MCF 10A (cell line): ENCODE measurements at regions not wholly inside any gene's neighbourhood (a gene's known extent, or its start where the extent isn't known, plus 50 kb on each side); places are given as distances from the start of the nearest gene placed in this dataset.

Source experiments
- BruUV-seq: library from RNA; stranded (reverse); fragments of 400-500 nt; replicated peaks from 2 replicates; lab custom pipeline; 2021; lab: Mats Ljungman, UMichigan
- CTCF ChIA-PET: fragments of 300-600 bp; sonication (Branson Sonifier 250); formaldehyde crosslinking; extraction: SDS; loops from one replicate; lab custom pipeline; 2021; ENCODE audit warnings: antibody characterized with exemption, inconsistent platforms; lab: Yijun Ruan, JAX
- POLR2A ChIA-PET: fragments of 300-600, 350-650 bp; sonication (Branson Sonifier 250); formaldehyde crosslinking; extraction: SDS; loops from one replicate; lab custom pipeline; 2020; ENCODE audit warnings: antibody characterized with exemption, inconsistent platforms; lab: Yijun Ruan, JAX
- DNase-seq: peaks from one replicate; pipeline ENCODE4 v3.0.0-alpha.2; 2018; ENCODE audit not compliant: unreplicated experiment
- H3K27ac Mint-ChIP-seq: one replicate; pipeline ENCODE4 v1.8.0; 2022; ENCODE audit warnings: mild to moderate bottlenecking, low read depth, mixed read lengths; ENCODE audit not compliant: unreplicated experiment
- H3K27me3 Mint-ChIP-seq: one replicate; pipeline ENCODE4 v1.8.0; 2022; ENCODE audit warnings: mixed read lengths; ENCODE audit not compliant: insufficient read depth, unreplicated experiment
- H3K36me3 Mint-ChIP-seq: one replicate; pipeline ENCODE4 v1.8.0; 2022; ENCODE audit warnings: mild to moderate bottlenecking, moderate library complexity, mixed read lengths; ENCODE audit not compliant: insufficient read depth, unreplicated experiment
- H3K4me1 Mint-ChIP-seq: one replicate; pipeline ENCODE4 v1.8.0; 2022; ENCODE audit warnings: mixed read lengths; ENCODE audit not compliant: insufficient read depth, unreplicated experiment
- H3K4me3 Mint-ChIP-seq: one replicate; pipeline ENCODE4 v1.8.0; 2022; ENCODE audit warnings: mild to moderate bottlenecking, moderate library complexity, mixed read lengths; ENCODE audit not compliant: unreplicated experiment
- H3K9me3 Mint-ChIP-seq: one replicate; pipeline ENCODE4 v1.8.0; 2022; ENCODE audit warnings: mixed read lengths; ENCODE audit not compliant: unreplicated experiment
- intact Hi-C: fragments of 100-400 bp; cut with micrococcal nuclease; formaldehyde crosslinking; loops from 2 replicates; pipeline ENCODE4 v1.14.1; 2022
- TF ChIP-seq, protein P1 (sequence below): fragments of 200-600 bp; IDR thresholded peaks from one replicate; pipeline ENCODE4 v1.8.0; 2022; ENCODE audit warnings: antibody characterized with exemption, mild to moderate bottlenecking; ENCODE audit not compliant: unreplicated experiment

DNA sequence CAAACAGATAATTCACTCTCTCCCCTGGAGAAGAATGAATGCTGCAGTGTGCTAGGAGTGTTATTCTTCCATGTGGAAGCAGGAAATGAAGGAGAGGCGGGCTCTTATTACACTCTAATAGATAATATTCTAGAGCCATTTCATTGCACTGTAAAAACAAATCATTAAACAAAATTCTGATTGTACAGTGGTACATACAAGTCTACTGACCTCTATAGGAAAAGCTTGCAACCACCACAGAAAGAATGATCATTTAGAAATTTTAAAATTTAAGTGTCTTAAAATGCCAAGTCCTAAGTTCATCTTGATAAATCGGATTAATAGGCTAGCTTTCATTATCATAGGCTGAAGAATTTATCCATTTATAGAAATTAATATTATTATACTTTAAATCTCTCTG, 960.3 kb upstream of the LRRN3 start:
- CTCF ChIA-PET = interaction anchor here (1.0 kb wide), 1 partner anchor 11 kb away, joined by 4 read pairs; no protein-coding TSS in a partner anchor
- TF ChIP-seq, protein P1, sequence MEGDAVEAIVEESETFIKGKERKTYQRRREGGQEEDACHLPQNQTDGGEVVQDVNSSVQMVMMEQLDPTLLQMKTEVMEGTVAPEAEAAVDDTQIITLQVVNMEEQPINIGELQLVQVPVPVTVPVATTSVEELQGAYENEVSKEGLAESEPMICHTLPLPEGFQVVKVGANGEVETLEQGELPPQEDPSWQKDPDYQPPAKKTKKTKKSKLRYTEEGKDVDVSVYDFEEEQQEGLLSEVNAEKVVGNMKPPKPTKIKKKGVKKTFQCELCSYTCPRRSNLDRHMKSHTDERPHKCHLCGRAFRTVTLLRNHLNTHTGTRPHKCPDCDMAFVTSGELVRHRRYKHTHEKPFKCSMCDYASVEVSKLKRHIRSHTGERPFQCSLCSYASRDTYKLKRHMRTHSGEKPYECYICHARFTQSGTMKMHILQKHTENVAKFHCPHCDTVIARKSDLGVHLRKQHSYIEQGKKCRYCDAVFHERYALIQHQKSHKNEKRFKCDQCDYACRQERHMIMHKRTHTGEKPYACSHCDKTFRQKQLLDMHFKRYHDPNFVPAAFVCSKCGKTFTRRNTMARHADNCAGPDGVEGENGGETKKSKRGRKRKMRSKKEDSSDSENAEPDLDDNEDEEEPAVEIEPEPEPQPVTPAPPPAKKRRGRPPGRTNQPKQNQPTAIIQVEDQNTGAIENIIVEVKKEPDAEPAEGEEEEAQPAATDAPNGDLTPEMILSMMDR = no peak
- intact Hi-C loops = no loop called here
- no TSS peak for BruUV-seq
- POLR2A ChIA-PET = no interaction called here
- no peak overlapping the region for H3K27ac Mint-ChIP-seq
- no peaks in the 10 kb centered on the region for H3K36me3 Mint-ChIP-seq
- no peak for DNase-seq
- no peak overlapping the region for H3K4me3 Mint-ChIP-seq
- H3K27me3 Mint-ChIP-seq = no peaks in the 10 kb centered on the region
- no peaks in the 10 kb centered on the region for H3K9me3 Mint-ChIP-seq
- no peaks in the 10 kb centered on the region for H3K4me1 Mint-ChIP-seq

DNA sequence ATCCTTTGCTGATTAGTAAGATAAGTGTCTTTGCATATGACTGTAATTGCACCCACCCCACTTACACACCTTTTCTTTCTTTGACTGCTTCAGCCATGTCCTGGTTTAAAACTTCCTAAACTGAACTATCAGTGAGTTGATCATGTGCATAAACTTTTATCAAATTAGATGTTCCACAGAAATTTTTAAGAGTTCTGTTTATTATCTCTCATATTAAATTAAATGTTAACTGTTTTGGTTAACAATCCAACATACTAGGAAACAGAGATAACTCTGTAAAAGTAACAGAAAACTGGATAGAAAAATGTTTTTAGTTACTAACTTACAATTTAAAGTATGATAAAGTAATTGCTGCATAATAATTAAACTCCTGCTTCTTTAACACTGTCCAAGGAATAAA, 959.6 kb upstream of the LRRN3 start:
- no peak for DNase-seq
- Mint-ChIP-seq H3K9me3 (no peaks in the 10 kb centered on the region), H3K27me3 (no peaks in the 10 kb centered on the region), H3K36me3 (no peaks in the 10 kb centered on the region), H3K4me3 (no peak overlapping the region), H3K27ac (no peak overlapping the region), H3K4me1 (no peaks in the 10 kb centered on the region)
- TF ChIP-seq, protein P1 = no peak
- BruUV-seq = no TSS peak
- intact Hi-C loops = no loop called here
- CTCF ChIA-PET = no interaction called here
- POLR2A ChIA-PET = no interaction called here

DNA sequence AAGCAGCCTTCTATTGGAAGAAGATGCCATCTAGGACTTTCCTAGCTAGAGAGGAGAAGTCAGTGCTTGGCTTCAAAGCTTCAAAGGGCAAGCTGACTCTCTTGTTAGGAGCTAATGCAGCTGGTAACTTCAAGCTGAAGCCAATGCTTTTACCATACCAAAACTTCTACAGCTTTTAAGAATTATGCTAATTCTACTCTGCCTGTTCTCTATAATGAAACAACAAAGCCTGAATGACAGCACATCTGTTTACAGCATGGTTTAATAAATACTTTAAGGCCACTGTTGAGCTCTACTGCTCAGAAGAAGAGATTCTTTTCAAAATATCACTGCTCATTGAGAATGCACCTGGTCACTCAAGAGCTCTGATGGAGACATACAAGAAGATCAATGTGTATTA, 951.9 kb upstream of the LRRN3 start:
- Mint-ChIP-seq H3K36me3 (peaks cover 6% of the 10 kb centered on the region), H3K4me1 (no peaks in the 10 kb centered on the region), H3K9me3 (no peaks in the 10 kb centered on the region), H3K27ac (no peak overlapping the region), H3K4me3 (no peak overlapping the region), H3K27me3 (no peaks in the 10 kb centered on the region)
- ChIA-PET CTCF (no interaction called here), POLR2A (interaction anchor here (0.7 kb wide), 1 partner anchor 33 kb away, joined by 4 read pairs; no protein-coding TSS in a partner anchor)
- intact Hi-C loops = no loop called here
- no TSS peak for BruUV-seq
- no peak for DNase-seq
- TF ChIP-seq, protein P1 = no peak

DNA sequence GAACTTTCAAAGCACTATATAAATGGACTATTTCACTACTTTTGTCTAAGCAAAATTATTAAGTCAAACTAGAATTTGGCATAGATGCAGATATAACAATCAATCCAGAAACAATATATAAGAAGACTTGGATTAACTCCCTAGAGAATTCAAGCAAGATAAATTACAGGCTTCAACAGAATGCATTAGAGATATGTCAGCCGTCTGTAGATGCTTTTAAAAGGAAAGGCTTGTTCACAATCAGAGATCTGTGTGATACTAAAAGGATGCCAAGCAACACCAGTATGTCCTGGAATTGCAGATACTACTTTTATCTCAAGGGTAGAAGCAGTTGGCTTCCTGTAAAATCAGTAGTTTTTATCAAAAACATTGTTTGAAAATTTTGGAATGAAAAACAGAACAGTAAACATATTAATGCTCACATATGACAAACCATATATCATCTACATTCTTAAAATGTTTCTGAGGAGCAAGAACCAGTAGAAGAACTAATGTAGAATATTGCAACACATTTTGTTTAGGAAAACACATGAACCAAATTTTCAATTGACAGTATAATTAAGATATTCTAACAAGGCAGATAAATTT, 947.9 kb upstream of the LRRN3 start:
- Mint-ChIP-seq H3K4me3 (no peak overlapping the region), H3K4me1 (no peaks in the 10 kb centered on the region), H3K9me3 (no peaks in the 10 kb centered on the region), H3K27me3 (no peaks in the 10 kb centered on the region), H3K36me3 (peaks cover 6% of the 10 kb centered on the region), H3K27ac (no peak overlapping the region)
- DNase-seq = no peak
- intact Hi-C loops = no loop called here
- CTCF ChIA-PET = no interaction called here
- POLR2A ChIA-PET = no interaction called here
- TF ChIP-seq, protein P1 = no peak
- no TSS peak for BruUV-seq
